Breast epithelium (tissue), 4 donors: ENCODE measurements at regions not wholly inside any gene's neighbourhood (a gene's known extent, or its start where the extent isn't known, plus 50 kb on each side); places are given as distances from the start of the nearest gene placed in this dataset.

Source experiments
- DNase-seq, 2 donors: peaks; one replicate each; pipeline ENCODE4 v3.0.0-alpha.2; 2019; ENCODE audit warnings: low spot score in 2 of 2
- H3K27ac ChIP-seq, 2 donors: fragments of 200-600 bp; sonication (generic) in 1 of 2; one replicate each; pipeline ENCODE4 v1.5.1; 2016 to 2019; ENCODE audit warnings: mild to moderate bottlenecking in 1 of 2
- H3K27me3 ChIP-seq, 2 donors: fragments of 200-600 bp; sonication (generic) in 1 of 2; one replicate each; pipeline versions ENCODE4 v1.5.1 to v1.6.0; 2017 to 2019; ENCODE audit warnings: control low read depth in 1 of 2, mild to moderate bottlenecking in 1 of 2
- H3K36me3 ChIP-seq: fragments of 200-600 bp; one replicate; pipeline ENCODE4 v1.5.1; 2019
- H3K4me1 ChIP-seq, 2 donors: fragments of 200-600 bp; sonication (generic); one replicate each; pipeline ENCODE4 v1.5.1; 2016 to 2019; ENCODE audit warnings: control low read depth in 1 of 2
- H3K4me3 ChIP-seq, 3 donors: fragments of 200-600 bp; sonication (generic); 1 replicate in 2 of 3; 2 replicates in 1 of 3; pipeline ENCODE4 v1.5.1; 2016 to 2019; ENCODE audit warnings: mild to moderate bottlenecking in 3 of 3, moderate library complexity in 2 of 3
- H3K9me3 ChIP-seq, 2 donors: fragments of 200-600 bp; sonication (generic) in 1 of 2; one replicate each; pipeline ENCODE4 v1.5.1; 2016 to 2019; ENCODE audit warnings: control low read depth in 1 of 2
- POLR2A ChIP-seq: fragments of 450-650 bp; IDR thresholded peaks from one replicate; pipeline ENCODE4 v1.6.1; 2016; ENCODE audit warnings: antibody characterized with exemption, mild to moderate bottlenecking, moderate library complexity
- POLR2AphosphoS5 ChIP-seq, 3 donors: sonication (generic); formaldehyde crosslinking; IDR thresholded peaks; one replicate each; pipeline ENCODE4 v1.6.1; 2017; ENCODE audit warnings: antibody characterized with exemption in 3 of 3
- intact Hi-C: fragments of 100-400 bp; cut with DNase I; formaldehyde crosslinking; loops from one replicate; pipeline ENCODE4 v1.15.1; 2023; ENCODE audit warnings: low total_unique reads
- TF ChIP-seq, protein P1 (sequence below), 3 donors: fragments of 450-650 bp; IDR thresholded peaks; one replicate each; pipeline ENCODE4 v1.5.1; 2016 to 2017; ENCODE audit warnings: antibody characterized with exemption in 3 of 3, mild to moderate bottlenecking in 3 of 3, moderate library complexity in 3 of 3

- H3K27ac ChIP-seq = peak overlapping the region in 1 of 2 donors; percentile 36
- DNase-seq = no peak
Observed at GRCh38 chr9:129380961-129381401, 202.9 kb upstream of the IER5L start.

GRCh38 chr9:129379886-129380285 is 201.8 kb upstream of the IER5L start:
- Histone ChIP-seq H3K36me3 (no peaks in the 10 kb centered on the region), H3K9me3 (no peaks in the 10 kb centered on the region), H3K4me1 (peaks cover 0 to 8% of the 10 kb centered on the region in 2 donors), H3K27ac (no peak overlapping the region), H3K27me3 (no peaks in the 10 kb centered on the region), H3K4me3 (no peak overlapping the region)
- TF ChIP-seq POLR2A (no peak), POLR2AphosphoS5 (IDR thresholded peaks at IDR 0.05) (no peak)
- TF ChIP-seq, protein P1, sequence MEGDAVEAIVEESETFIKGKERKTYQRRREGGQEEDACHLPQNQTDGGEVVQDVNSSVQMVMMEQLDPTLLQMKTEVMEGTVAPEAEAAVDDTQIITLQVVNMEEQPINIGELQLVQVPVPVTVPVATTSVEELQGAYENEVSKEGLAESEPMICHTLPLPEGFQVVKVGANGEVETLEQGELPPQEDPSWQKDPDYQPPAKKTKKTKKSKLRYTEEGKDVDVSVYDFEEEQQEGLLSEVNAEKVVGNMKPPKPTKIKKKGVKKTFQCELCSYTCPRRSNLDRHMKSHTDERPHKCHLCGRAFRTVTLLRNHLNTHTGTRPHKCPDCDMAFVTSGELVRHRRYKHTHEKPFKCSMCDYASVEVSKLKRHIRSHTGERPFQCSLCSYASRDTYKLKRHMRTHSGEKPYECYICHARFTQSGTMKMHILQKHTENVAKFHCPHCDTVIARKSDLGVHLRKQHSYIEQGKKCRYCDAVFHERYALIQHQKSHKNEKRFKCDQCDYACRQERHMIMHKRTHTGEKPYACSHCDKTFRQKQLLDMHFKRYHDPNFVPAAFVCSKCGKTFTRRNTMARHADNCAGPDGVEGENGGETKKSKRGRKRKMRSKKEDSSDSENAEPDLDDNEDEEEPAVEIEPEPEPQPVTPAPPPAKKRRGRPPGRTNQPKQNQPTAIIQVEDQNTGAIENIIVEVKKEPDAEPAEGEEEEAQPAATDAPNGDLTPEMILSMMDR (IDR thresholded peaks at IDR 0.05) = no peak
- intact Hi-C loops = no loop called here
- DNase-seq = no peak

More at GRCh38 chr9:129380961-129381401, 202.9 kb upstream of the IER5L start:
- TF ChIP-seq, protein P1 (IDR thresholded peaks at IDR 0.05) = no peak
- TF ChIP-seq POLR2A = no peak
- no peak for TF ChIP-seq POLR2AphosphoS5 (IDR thresholded peaks at IDR 0.05)
- no peak overlapping the region for H3K4me3 ChIP-seq
- no peaks in the 10 kb centered on the region for H3K9me3 ChIP-seq
- no peaks in the 10 kb centered on the region for H3K36me3 ChIP-seq
- peaks cover 0 to 8% of the 10 kb centered on the region in 2 donors for H3K4me1 ChIP-seq
- H3K27me3 ChIP-seq = no peaks in the 10 kb centered on the region
- intact Hi-C loops = no loop called here

DNA sequence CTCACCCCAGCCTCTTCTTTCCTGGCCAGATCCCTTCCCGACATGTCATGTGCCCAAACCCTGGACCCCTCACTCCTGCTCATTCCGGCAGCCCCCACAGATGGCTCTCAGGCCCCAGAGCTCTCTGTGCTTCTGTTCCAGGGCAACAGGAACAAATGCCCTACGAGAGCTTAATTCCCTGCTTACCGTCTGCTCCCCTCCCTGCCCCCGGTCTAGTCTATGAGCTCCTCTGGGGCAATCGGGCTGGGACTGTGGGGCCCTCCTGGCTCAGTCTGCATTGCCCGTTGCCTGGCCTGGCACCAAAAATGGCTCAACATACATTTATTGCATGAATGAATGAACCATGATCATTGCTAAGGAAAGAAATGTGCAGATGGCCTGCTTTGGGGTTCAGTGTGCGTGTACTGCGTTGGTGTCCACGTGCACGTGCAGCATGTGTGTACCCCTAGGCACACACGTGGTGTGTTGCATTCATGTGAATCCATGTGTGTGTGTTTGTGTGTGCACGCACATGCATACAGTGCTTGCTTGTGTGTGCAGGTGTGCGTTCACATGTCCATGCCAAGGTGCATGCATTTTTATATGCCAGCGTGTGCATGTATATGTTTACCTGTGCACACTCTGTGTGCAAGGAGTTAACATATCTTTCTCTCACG is 201.2 kb upstream of the IER5L start:
- no peak overlapping the region for H3K4me3 ChIP-seq
- TF ChIP-seq, protein P1 (IDR thresholded peaks at IDR 0.05) = no peak
- TF ChIP-seq POLR2A (no peak), POLR2AphosphoS5 (IDR thresholded peaks at IDR 0.05) (no peak)
- H3K36me3 ChIP-seq = no peaks in the 10 kb centered on the region
- no peaks in the 10 kb centered on the region for H3K27me3 ChIP-seq
- H3K27ac ChIP-seq = no peak overlapping the region
- no peak for DNase-seq
- H3K4me1 ChIP-seq = peaks cover 0 to 8% of the 10 kb centered on the region in 2 donors
- no peaks in the 10 kb centered on the region for H3K9me3 ChIP-seq
- intact Hi-C loops = no loop called here

DNA sequence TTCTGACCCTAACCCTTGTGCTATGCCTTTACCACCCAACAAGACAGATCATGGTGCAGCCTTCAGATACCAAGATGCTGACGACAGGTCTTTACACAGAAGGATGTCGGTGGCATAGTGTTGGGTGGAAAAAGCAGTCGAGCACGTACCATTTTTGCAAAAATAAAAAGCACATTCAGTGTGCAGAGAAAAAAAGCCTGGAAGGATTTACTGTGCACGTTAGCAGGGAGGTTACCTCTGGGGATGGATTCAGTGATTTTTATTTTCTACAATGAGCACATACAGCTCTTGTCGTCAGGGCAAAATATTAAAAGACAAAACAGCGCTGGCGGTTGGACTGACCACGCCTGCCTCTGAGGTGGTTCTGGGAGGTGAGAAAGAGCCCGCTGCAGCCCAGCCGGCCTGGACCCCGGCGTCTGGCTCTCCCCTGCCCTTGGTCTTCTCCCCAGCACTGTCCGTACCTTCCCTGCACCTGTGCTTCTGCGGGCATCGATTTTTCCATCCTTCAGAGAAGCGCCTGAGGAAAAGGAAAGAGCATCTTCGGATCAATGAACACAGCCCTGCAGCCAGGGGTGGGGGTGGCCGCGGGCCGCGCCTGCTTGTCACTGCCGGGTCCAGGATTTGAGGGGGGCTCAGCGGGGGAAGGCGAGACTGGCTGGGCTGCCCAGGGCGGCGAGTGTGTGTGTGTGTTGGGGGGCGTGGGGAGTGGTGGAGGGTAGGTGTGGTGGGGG is 200.0 kb upstream of the IER5L start:
- H3K27ac ChIP-seq = no peak overlapping the region
- no peak for TF ChIP-seq POLR2A
- no peak for TF ChIP-seq POLR2AphosphoS5 (IDR thresholded peaks at IDR 0.05)
- TF ChIP-seq, protein P1 (IDR thresholded peaks at IDR 0.05) = no peak
- no peaks in the 10 kb centered on the region for H3K27me3 ChIP-seq
- no peaks in the 10 kb centered on the region for H3K9me3 ChIP-seq
- DNase-seq = no peak
- intact Hi-C loops = no loop called here
- no peaks in the 10 kb centered on the region for H3K36me3 ChIP-seq
- no peak overlapping the region for H3K4me3 ChIP-seq
- H3K4me1 ChIP-seq = peaks cover 0 to 8% of the 10 kb centered on the region in 2 donors

DNA sequence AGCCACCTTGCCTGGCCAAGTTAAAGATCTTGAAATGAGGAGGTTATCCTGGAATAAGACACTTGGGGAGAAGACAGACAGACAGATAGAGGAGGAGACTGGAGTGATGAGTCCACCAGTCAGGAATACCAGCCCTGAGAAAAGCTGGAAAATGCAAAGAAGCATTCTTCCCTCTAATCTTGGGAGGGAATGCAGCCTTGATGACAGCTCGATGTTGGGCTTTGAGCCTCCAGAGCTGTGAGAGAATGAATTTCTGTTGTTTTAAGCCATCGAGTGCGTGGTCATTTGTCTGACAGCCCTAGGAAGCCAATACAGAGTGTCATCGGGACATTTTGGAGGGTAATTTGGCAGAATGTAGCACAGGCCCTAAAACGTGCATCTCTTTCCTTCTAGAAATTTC is 199.1 kb upstream of the IER5L start:
- peaks cover 0 to under 1% of the 10 kb centered on the region in 2 donors for H3K4me1 ChIP-seq
- DNase-seq = no peak
- no peaks in the 10 kb centered on the region for H3K27me3 ChIP-seq
- intact Hi-C loops = no loop called here
- no peaks in the 10 kb centered on the region for H3K36me3 ChIP-seq
- TF ChIP-seq POLR2AphosphoS5 (IDR thresholded peaks at IDR 0.05) (no peak), POLR2A (no peak)
- TF ChIP-seq, protein P1 (IDR thresholded peaks at IDR 0.05) = no peak
- no peak overlapping the region for H3K4me3 ChIP-seq
- H3K9me3 ChIP-seq = no peaks in the 10 kb centered on the region
- H3K27ac ChIP-seq = no peak overlapping the region
